Activated T-helper 1 cell treated with anti-CD3 and anti-CD28 coated beads, Interleukin-12 subunit alpha, Interleukin-12 subunit beta, Interleukin-2, Interleukin-4 antibody, amounts not matched to agents 30 ng/mL and 10 ng/mL and 1 ng/mL, durations not matched to agents 14 hours and 24 hours and 36 hours (primary cell): ENCODE measurements at regions not wholly inside any gene's neighbourhood (a gene's known extent, or its start where the extent isn't known, plus 50 kb on each side); places are given as distances from the start of the nearest gene placed in this dataset.

ENCODE experiments used
- DNase-seq: peaks from one replicate; pipeline ENCODE4 v3.0.0; 2021; ENCODE audit warnings: low spot score
- H3K27ac Mint-ChIP-seq: one replicate; pipeline ENCODE4 v1.8.0; 2021; ENCODE audit warnings: mild to moderate bottlenecking, mixed read lengths
- H3K27me3 Mint-ChIP-seq: one replicate; pipeline ENCODE4 v1.8.0; 2022; ENCODE audit warnings: mild to moderate bottlenecking, moderate library complexity, mixed read lengths; ENCODE audit not compliant: insufficient read depth
- H3K36me3 Mint-ChIP-seq: one replicate; pipeline ENCODE4 v1.8.0; 2021; ENCODE audit warnings: low read depth, mixed read lengths
- H3K4me1 Mint-ChIP-seq: one replicate; pipeline ENCODE4 v1.8.0; 2021; ENCODE audit warnings: low read depth, mixed read lengths
- H3K4me3 Mint-ChIP-seq: one replicate; pipeline ENCODE4 v1.8.0; 2021; ENCODE audit warnings: mild to moderate bottlenecking, moderate library complexity, mixed read lengths
- H3K9me3 Mint-ChIP-seq: one replicate; pipeline ENCODE4 v1.8.0; 2021; ENCODE audit warnings: mixed read lengths
- intact Hi-C: fragments of 100-400 bp; cut with micrococcal nuclease; formaldehyde crosslinking; loops from one replicate; pipeline ENCODE4 v1.15.1; 2024

DNA sequence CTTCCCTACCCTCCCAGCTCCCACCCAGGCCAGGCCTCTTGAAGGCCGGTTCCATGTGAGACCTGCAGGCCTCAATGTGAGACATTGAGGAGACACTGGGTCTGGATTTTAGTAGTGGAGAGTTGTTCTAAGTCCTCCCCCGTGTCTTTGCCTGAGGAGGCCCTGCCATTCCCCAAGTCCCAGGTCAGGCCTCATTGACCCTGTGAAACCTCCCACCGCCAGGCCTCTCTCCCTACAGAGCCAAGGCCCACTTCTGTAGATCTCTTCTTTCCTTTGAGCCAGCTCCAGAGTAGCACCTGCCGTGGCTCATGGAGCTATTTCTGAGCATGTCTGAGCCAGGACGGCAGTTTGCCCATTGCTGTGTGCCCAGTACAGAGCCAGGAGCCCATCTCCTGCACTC lies 1419.6 kb downstream of the TBC1D22A start:
- H3K36me3 Mint-ChIP-seq: no peaks in the 10 kb centered on the region
- H3K27me3 Mint-ChIP-seq: peaks cover 2% of the 10 kb centered on the region
- intact Hi-C loops: no loop called here
- H3K27ac Mint-ChIP-seq: no peak overlapping the region
- H3K4me1 Mint-ChIP-seq: no peaks in the 10 kb centered on the region
- H3K4me3 Mint-ChIP-seq: no peak overlapping the region
- DNase-seq: no peak
- H3K9me3 Mint-ChIP-seq: no peaks in the 10 kb centered on the region

DNA sequence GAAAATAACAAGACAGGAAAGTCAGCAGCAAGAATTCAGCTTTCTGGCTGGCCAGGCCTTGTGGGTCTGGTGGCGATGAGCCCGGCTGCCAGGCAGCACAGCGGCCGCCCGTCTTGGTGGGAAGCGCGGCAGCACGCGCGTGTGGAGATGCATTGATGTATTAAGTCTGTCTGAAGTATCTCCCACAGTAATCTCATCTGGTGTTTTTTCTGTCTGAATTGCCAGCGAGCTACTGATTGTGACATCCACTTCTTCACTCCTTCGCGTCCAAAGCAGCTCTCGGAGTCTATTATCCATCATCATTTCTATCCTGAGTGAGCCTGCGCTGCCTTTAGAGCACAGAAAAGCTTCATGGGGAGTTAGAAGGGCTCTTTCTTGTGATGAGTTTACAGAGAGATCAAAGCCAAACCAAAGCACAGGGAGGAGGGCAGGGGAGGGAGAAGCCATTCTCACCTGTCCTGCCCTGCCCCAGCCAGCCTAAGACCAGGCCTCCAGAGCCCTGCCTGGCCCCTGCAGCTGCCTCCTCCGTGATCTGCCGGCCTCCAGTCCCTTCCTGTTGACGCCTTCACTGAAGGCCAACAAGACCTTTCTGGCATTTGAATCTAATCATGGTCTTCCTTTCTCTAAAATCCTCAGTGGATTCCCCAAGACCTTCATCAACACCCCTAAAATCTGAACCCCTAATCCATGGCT lies 1419.0 kb downstream of the TBC1D22A start:
- intact Hi-C loops: no loop called here

DNA sequence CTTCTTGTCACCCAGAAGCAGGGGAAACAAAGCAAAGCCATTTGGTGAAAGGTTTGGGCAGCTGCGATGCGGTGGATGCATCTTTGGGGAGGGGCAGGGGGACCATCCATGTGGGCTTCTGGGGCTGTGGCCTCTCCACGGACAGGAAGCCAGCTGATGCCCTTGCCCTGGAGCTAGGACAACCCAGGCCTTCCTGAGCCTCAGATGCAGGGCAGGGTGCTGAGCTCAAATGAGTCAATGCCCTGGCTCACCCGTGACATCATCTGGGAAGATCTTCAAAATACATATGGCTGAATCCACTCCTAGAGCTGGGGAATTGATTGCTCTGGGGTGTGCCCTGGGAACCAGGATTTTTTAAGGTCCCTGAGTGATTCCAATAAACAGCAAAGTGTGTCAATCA lies 1418.2 kb downstream of the TBC1D22A start:
- Mint-ChIP-seq H3K9me3 (no peaks in the 10 kb centered on the region), H3K27me3 (no peaks in the 10 kb centered on the region), H3K4me1 (no peaks in the 10 kb centered on the region), H3K27ac (no peak overlapping the region), H3K36me3 (no peaks in the 10 kb centered on the region), H3K4me3 (no peak overlapping the region)
- no peak for DNase-seq
- intact Hi-C loops: no loop called here

More for the DNA sequence above, 1419.0 kb downstream of the TBC1D22A start:
- no peaks in the 10 kb centered on the region for H3K9me3 Mint-ChIP-seq
- H3K4me3 Mint-ChIP-seq: no peak overlapping the region
- H3K36me3 Mint-ChIP-seq: no peaks in the 10 kb centered on the region
- H3K27ac Mint-ChIP-seq: no peak overlapping the region
- H3K27me3 Mint-ChIP-seq: no peaks in the 10 kb centered on the region
- H3K4me1 Mint-ChIP-seq: no peaks in the 10 kb centered on the region
- DNase-seq: no peak

DNA sequence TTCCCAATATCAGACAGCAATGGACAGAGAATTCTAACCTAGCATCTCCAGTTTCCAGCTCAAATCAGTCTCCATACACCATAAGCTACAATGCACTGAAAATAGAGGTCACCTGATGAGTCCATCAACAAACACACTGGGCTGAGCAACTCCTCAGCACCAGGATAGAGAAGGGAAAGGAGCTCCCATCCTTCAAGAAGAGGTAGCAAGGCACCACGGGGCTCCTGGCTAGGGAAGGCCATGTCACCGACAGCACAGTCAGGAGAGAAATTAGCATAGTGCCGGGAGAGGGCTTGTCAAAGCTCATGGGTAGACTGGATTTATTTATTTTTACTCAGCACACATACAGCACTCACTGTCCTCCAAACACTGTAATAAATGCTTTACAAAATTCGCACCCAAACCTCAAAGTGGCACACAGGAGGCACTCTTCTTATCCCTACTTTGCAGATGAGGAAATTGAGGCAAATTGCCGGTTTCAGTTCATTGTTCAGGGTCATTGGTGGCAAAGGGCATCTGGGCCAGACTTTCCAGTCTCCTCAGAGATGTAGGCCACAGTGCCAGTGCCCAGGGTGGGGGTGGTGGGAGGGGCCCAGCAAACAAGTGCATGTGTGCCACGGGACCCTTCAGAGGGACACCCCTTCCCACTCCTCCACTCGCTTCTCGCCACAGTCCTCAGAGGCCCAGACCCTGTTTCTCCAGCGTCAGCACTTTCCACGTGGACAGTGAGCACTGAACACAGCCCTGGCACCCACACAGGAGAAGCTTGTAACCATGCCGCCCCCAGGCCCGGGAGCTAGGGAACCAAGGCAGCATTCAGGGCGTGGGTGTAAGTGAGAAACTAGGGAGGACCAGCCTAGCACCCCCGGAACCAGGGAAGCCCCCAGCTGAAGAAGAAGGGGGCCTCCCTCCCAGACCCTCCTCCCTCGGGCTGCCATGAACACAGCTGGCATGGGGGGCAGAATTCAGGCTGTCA lies 1417.4 kb downstream of the TBC1D22A start:
- DNase-seq: no peak
- no peaks in the 10 kb centered on the region for H3K4me1 Mint-ChIP-seq
- intact Hi-C loops: no loop called here
- no peaks in the 10 kb centered on the region for H3K9me3 Mint-ChIP-seq
- no peaks in the 10 kb centered on the region for H3K27me3 Mint-ChIP-seq
- H3K36me3 Mint-ChIP-seq: no peaks in the 10 kb centered on the region
- no peak overlapping the region for H3K4me3 Mint-ChIP-seq
- no peak overlapping the region for H3K27ac Mint-ChIP-seq

DNA sequence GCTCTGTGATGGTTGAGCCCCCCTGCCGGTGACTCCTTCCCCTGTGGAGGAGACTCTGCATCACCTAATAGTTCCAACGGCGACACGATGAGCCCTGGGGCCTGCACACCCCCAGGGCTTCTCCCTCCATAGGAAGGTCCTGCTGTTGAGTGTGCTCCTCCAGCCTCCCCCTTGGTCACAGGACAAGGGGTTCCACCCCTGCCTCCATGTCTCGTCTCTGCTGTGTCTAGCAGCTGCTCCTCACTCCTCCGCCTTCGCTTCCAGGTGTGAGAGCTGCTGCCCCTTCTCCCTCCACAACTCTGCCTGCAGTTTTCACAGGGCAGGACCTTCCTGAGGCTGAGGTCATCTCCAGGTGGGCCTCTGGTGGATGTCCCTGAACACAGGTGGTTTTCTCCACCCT lies 1416.1 kb downstream of the TBC1D22A start:
- no peak overlapping the region for H3K27ac Mint-ChIP-seq
- intact Hi-C loops: no loop called here
- no peak overlapping the region for H3K4me3 Mint-ChIP-seq
- no peaks in the 10 kb centered on the region for H3K27me3 Mint-ChIP-seq
- no peak for DNase-seq
- H3K4me1 Mint-ChIP-seq: no peaks in the 10 kb centered on the region
- H3K36me3 Mint-ChIP-seq: no peaks in the 10 kb centered on the region
- no peaks in the 10 kb centered on the region for H3K9me3 Mint-ChIP-seq

DNA sequence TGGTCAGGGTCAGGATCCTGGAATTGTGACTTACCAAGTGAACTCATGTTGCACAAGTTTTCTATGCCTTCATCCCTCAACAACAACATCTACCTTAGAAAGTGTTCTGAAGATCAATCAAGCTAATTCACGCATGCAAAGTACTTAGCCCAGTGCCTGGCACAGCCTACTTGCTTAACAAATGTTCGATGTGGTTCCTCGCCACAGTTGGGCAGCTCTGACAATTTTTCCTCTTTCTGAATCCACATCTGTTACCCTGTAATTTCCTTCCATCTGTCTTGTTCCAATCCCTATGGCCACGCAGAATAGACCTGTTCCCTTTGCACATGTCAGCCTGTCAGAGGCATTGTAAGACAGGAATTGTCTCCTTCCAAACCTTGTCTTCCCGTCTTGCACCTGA lies 1415.2 kb downstream of the TBC1D22A start:
- no peaks in the 10 kb centered on the region for H3K36me3 Mint-ChIP-seq
- no peak overlapping the region for H3K4me3 Mint-ChIP-seq
- H3K9me3 Mint-ChIP-seq: no peaks in the 10 kb centered on the region
- no peak overlapping the region for H3K27ac Mint-ChIP-seq
- no peaks in the 10 kb centered on the region for H3K4me1 Mint-ChIP-seq
- intact Hi-C loops: no loop called here
- no peaks in the 10 kb centered on the region for H3K27me3 Mint-ChIP-seq
- DNase-seq: no peak

DNA sequence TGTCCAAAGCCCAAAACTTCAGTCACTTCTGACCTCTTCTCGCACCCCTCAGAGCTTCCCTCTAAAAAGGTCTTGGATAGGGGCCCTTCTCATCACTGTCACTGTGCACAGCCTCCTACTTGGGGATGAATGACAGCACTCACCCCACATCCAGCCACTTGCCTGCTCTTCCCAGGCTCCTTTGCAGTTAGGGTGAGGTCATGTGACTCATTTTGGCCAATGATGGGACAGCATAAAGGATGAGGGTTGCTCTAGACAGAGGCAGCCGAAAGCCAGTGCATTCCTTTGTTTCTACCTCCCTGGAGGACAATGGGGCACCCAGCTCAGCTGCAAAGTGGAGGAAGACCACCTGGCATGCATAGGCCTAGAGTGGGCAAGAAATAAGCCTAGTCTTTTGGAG lies 1413.3 kb downstream of the TBC1D22A start:
- Mint-ChIP-seq H3K9me3 (no peaks in the 10 kb centered on the region), H3K4me3 (no peak overlapping the region), H3K27ac (no peak overlapping the region), H3K27me3 (no peaks in the 10 kb centered on the region), H3K4me1 (no peaks in the 10 kb centered on the region), H3K36me3 (no peaks in the 10 kb centered on the region)
- intact Hi-C loops: no loop called here
- DNase-seq: no peak

DNA sequence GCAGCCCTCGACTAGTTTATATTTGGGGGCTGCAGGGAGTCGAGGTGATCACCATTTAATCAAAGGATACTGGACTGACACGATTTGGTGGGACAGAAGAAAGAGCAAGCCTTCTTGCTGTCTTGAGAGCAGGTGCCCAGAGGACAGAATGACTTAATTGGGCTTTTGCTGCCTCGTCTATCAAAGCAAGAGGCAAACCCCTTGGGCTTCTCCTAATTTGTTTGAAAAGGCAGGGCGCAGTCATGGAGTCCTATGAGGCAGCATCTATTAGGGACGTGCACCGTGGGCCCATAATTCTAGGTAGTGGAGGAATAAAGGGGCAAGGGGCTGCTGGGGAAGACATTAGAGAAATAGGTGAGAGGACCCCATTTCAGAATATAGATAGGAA lies 1411.3 kb downstream of the TBC1D22A start:
- Mint-ChIP-seq H3K9me3 (no peaks in the 10 kb centered on the region), H3K27me3 (peaks cover 1% of the 10 kb centered on the region)

DNA sequence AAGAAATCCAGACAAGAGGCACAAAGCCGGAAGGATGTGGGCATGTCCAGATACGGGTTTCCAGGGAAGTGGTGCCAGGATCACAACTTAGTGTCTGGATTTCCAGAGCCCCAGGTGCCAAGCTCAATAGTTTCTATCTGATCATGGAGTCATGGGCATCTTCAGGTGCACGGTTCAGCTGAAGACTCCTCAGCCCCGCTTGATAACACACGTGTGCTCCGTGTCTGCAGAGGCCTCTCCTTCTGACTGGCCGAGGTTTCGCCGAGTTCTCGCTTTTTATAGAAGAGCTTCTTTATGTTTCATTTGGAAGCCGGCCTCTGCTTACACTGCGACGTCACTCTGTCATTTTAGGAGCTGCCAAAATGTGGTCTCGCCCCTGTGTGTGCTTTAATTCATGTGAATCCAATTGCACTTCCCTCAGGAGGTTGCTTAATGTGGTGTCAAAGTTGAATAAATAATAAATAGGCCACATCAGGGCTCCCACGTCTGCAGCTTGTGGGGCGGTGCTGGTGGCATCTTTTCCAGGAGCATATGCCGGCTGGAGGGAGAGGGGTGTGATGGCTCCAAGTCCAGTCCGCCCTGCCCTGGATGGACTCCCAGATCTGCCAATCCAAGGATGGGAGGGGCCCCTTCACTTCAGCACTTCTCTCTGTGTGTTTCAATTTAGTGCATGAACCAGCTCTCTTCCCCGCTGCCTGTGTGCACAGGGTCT lies 1410.8 kb downstream of the TBC1D22A start:
- no peaks in the 10 kb centered on the region for H3K36me3 Mint-ChIP-seq
- no peaks in the 10 kb centered on the region for H3K9me3 Mint-ChIP-seq
- intact Hi-C loops: no loop called here
- H3K4me3 Mint-ChIP-seq: no peak overlapping the region
- H3K27ac Mint-ChIP-seq: no peak overlapping the region
- peaks cover 1% of the 10 kb centered on the region for H3K27me3 Mint-ChIP-seq
- H3K4me1 Mint-ChIP-seq: no peaks in the 10 kb centered on the region
- DNase-seq: no peak

More for the DNA sequence above, 1411.3 kb downstream of the TBC1D22A start:
- H3K27ac Mint-ChIP-seq: no peak overlapping the region
- H3K36me3 Mint-ChIP-seq: no peaks in the 10 kb centered on the region
- intact Hi-C loops: no loop called here
- H3K4me3 Mint-ChIP-seq: no peak overlapping the region
- DNase-seq: no peak
- no peaks in the 10 kb centered on the region for H3K4me1 Mint-ChIP-seq

DNA sequence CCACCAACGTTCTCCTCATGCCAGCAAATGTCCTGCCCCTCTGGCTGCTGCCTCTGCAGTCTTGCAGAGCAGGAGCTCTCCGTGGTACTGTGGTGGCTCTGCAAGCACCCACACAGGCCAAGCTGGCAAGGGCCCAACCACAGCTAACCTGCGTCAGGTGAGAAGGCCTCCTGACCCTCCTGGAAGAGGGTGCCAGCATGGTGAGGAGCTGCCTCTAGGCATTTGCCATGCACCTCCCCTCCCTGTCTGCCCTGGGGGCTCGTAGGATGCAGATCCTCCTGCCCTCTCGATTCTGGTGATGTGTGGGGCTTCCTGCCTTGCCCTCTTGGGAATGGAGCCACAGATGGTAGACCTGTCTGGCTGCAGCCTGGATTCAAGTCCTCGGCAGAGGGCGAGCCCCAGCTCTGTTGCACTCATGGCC lies 1408.8 kb downstream of the TBC1D22A start:
- no peak for DNase-seq
- H3K27me3 Mint-ChIP-seq: peaks cover 1% of the 10 kb centered on the region
- intact Hi-C loops: no loop called here
- H3K4me3 Mint-ChIP-seq: no peak overlapping the region
- H3K4me1 Mint-ChIP-seq: no peaks in the 10 kb centered on the region
- H3K36me3 Mint-ChIP-seq: no peaks in the 10 kb centered on the region
- no peak overlapping the region for H3K27ac Mint-ChIP-seq
- no peaks in the 10 kb centered on the region for H3K9me3 Mint-ChIP-seq

DNA sequence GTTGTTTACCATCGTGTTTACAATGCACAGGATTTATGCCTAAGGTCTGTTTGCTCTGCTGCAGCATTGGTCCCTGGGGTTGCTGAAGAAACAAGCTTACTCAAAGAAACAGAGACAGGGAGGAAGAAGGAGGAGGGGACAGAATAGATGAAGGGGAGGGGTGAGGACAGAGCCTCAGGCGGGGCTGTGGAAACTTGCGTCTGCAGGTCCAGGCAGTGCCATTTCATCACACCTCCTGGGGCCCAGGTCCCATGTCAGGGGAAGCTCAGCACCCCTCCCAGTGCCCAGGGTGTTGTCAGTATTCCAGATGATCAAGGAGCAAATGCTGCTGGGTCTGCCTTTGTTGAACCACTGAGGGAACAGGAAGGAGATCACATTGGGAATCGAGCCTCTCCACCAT lies 1406.8 kb downstream of the TBC1D22A start:
- no peaks in the 10 kb centered on the region for H3K36me3 Mint-ChIP-seq
- no peaks in the 10 kb centered on the region for H3K9me3 Mint-ChIP-seq
- intact Hi-C loops: no loop called here

DNA sequence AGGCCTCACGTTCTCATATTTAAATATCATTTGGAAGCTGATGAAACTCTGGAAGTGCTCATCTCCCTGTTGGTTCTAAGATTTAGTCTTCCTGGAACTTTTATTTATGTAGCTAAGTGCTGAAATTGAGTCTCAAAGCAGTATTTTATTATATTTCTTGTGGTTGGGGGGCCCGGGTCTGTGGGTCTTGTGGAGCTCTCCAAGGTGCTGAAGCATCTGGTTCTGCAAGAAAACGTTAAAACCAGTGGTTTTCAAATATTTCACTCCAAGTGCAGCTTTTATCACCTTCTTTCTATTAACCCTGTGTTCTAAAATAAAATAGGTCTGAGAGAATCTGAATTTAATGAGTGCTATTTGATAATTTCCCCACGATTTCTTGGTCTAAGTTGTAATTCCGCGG lies 1404.8 kb downstream of the TBC1D22A start:
- Mint-ChIP-seq H3K27me3 (peaks cover 1% of the 10 kb centered on the region), H3K27ac (no peak overlapping the region), H3K36me3 (no peaks in the 10 kb centered on the region), H3K9me3 (no peaks in the 10 kb centered on the region), H3K4me3 (no peak overlapping the region), H3K4me1 (no peaks in the 10 kb centered on the region)
- intact Hi-C loops: no loop called here
- DNase-seq: no peak

More for the DNA sequence above, 1406.8 kb downstream of the TBC1D22A start:
- Mint-ChIP-seq H3K4me3 (no peak overlapping the region), H3K27me3 (peaks cover 1% of the 10 kb centered on the region), H3K27ac (no peak overlapping the region), H3K4me1 (no peaks in the 10 kb centered on the region)
- DNase-seq: no peak

DNA sequence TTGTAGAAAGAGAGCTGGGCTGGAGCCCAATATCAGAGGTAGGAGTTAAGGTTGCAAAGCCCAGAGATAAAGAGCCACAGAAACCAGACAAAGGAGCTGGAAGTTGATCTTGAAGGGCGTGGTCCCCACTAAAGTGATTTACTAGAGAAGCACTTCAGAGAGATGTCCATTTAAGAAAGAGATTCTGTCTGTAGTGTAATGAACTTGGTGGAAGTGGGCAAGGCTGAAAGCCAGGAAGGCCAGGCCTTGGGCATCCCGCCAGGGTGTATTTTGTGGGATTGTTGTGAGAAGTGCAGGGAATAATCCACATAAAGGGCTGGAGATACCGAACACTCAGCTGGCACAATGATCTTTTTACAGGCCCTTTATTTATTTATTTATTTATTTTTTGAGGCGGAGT lies 1398.8 kb downstream of the TBC1D22A start:
- Mint-ChIP-seq H3K36me3 (no peaks in the 10 kb centered on the region), H3K27me3 (no peaks in the 10 kb centered on the region), H3K9me3 (peaks cover 3% of the 10 kb centered on the region), H3K4me1 (no peaks in the 10 kb centered on the region), H3K4me3 (no peak overlapping the region), H3K27ac (no peak overlapping the region)
- intact Hi-C loops: no loop called here
- no peak for DNase-seq
